IMR-90 (cell line): ENCODE measurements at regions not wholly inside any gene's neighbourhood (a gene's known extent, or its start where the extent isn't known, plus 50 kb on each side); places are given as distances from the start of the nearest gene placed in this dataset.

ENCODE experiments used
- BHLHE40 ChIP-seq: fragments of 150-350 bp; IDR thresholded peaks from 2 replicates; pipeline ENCODE4 v1.6.1; 2016; ENCODE audit warnings: mild to moderate bottlenecking, low read depth, low read length
- CEBPB ChIP-seq: IDR thresholded peaks from 2 replicates; pipeline ENCODE4 v1.6.1; 2012; ENCODE audit warnings: low read depth, low read length, improper control_type of control experiment
- CTCF ChIP-seq: conservative IDR thresholded peaks from 2 replicates; pipeline ENCODE4 v1.5.1; 2012; ENCODE audit warnings: mild to moderate bottlenecking, low read depth, low read length, improper control_type of control experiment
- ELK1 ChIP-seq: fragments of 150-350 bp; IDR thresholded peaks from 2 replicates; pipeline ENCODE4 v1.6.1; 2016; ENCODE audit warnings: low read depth, mild to moderate bottlenecking, low read length, moderate library complexity, borderline replicate concordance
- MAFK ChIP-seq: IDR thresholded peaks from 2 replicates; pipeline ENCODE4 v1.6.1; 2012; ENCODE audit warnings: low read depth, low read length, improper control_type of control experiment
- MAZ ChIP-seq: IDR thresholded peaks from 2 replicates; pipeline ENCODE4 v1.6.1; 2012; ENCODE audit warnings: low read depth, mild to moderate bottlenecking, low read length, improper control_type of control experiment, moderate library complexity, borderline replicate concordance
- MXI1 ChIP-seq: IDR thresholded peaks from 2 replicates; pipeline ENCODE4 v1.6.1; 2012; ENCODE audit warnings: low read depth, mild to moderate bottlenecking, low read length, moderate library complexity, borderline replicate concordance
- POLR2A ChIP-seq: IDR thresholded peaks from 2 replicates; pipeline ENCODE4 v1.6.1; 2012; ENCODE audit warnings: mild to moderate bottlenecking, low read depth, low read length
- RFX5 ChIP-seq: IDR thresholded peaks from 2 replicates; pipeline ENCODE4 v1.8.0; 2012; ENCODE audit warnings: low read depth, mild to moderate bottlenecking, low read length, moderate library complexity
- SMC3 ChIP-seq: fragments of 150-350 bp; IDR thresholded peaks from 2 replicates; pipeline ENCODE4 v1.6.1; 2016; ENCODE audit warnings: low read depth, mild to moderate bottlenecking, antibody characterized with exemption, low read length, moderate library complexity
- USF2 ChIP-seq: fragments of 150-350 bp; IDR thresholded peaks from 2 replicates; pipeline ENCODE4 v1.6.1; 2017; ENCODE audit warnings: mild to moderate bottlenecking, antibody characterized with exemption, low read length, low read depth

GRCh38 chr16:49036126-49036525 is 245.5 kb downstream of the CBLN1 start:
- no peak for TF ChIP-seq CTCF
- TF ChIP-seq MAFK = no peak
- no peak for TF ChIP-seq POLR2A
- no peak for TF ChIP-seq CEBPB
- no peak for TF ChIP-seq SMC3
- no peak for TF ChIP-seq ELK1
- TF ChIP-seq RFX5 = no peak
- TF ChIP-seq MXI1 = no peak
- no peak for TF ChIP-seq USF2
- no peak for TF ChIP-seq BHLHE40
- no peak for TF ChIP-seq MAZ
